ENCODE measurements at regions not wholly inside any gene's neighbourhood (a gene's known extent, or its start where the extent isn't known, plus 50 kb on each side); places are given as distances from the start of the nearest gene placed in this dataset.

- TF ChIP-seq CTCF (IDR thresholded peaks at IDR 0.05; ENCODE audit: low read depth, low read length, missing control alignments) = no peak
- H3K4me3 ChIP-seq (ENCODE audit: low read depth, low read length) = no peak overlapping the region
- no peak for DNase-seq (ENCODE audit: low read depth)
Observed at GRCh38 chr2:14831458-14831857, 198.9 kb downstream of the LRATD1 start.

GRCh38 chr2:14843507-14844204 lies 211.1 kb downstream of the LRATD1 start:
- TF ChIP-seq CTCF (IDR thresholded peaks at IDR 0.05; ENCODE audit: low read depth, low read length, missing control alignments) = no peak
- H3K4me3 ChIP-seq (ENCODE audit: low read depth, low read length) = no peak overlapping the region
- no peak for DNase-seq (ENCODE audit: low read depth)

- no peak for DNase-seq (ENCODE audit: low read depth)
- no peak for TF ChIP-seq CTCF (IDR thresholded peaks at IDR 0.05; ENCODE audit: low read depth, low read length, missing control alignments)
- H3K4me3 ChIP-seq (ENCODE audit: low read depth, low read length) = no peak overlapping the region
Observed at GRCh38 chr2:14855751-14856150, 223.2 kb downstream of the LRATD1 start.

GRCh38 chr2:14861181-14861580 lies 228.7 kb downstream of the LRATD1 start:
- no peak for TF ChIP-seq CTCF (IDR thresholded peaks at IDR 0.05; ENCODE audit: low read depth, low read length, missing control alignments)
- DNase-seq (ENCODE audit: low read depth) = no peak
- no peak overlapping the region for H3K4me3 ChIP-seq (ENCODE audit: low read depth, low read length)

GRCh38 chr2:14866736-14867352 lies 234.3 kb downstream of the LRATD1 start:
- no peak for TF ChIP-seq CTCF (IDR thresholded peaks at IDR 0.05; ENCODE audit: low read depth, low read length, missing control alignments)
- no peak overlapping the region for H3K4me3 ChIP-seq (ENCODE audit: low read depth, low read length)
- DNase-seq (ENCODE audit: low read depth) = no peak

GRCh38 chr2:14867853-14868252 lies 235.3 kb downstream of the LRATD1 start:
- no peak for TF ChIP-seq CTCF (IDR thresholded peaks at IDR 0.05; ENCODE audit: low read depth, low read length, missing control alignments)
- no peak overlapping the region for H3K4me3 ChIP-seq (ENCODE audit: low read depth, low read length)
- no peak for DNase-seq (ENCODE audit: low read depth)
